GM18861 (cell line): ENCODE measurements at regions not wholly inside any gene's neighbourhood (a gene's known extent, or its start where the extent isn't known, plus 50 kb on each side); places are given as distances from the start of the nearest gene placed in this dataset.
"Not testable (repeated sequence)": the region's sequence is repeated elsewhere in the genome, so short reads cannot be mapped to it uniquely, and the experiment has no call there.

Experiments used
- ATAC-seq: cut with Tn5 transposase; IDR thresholded peaks from one replicate; pipeline ENCODE4 v1.9.1; 2021; ENCODE audit not compliant: unreplicated experiment

DNA sequence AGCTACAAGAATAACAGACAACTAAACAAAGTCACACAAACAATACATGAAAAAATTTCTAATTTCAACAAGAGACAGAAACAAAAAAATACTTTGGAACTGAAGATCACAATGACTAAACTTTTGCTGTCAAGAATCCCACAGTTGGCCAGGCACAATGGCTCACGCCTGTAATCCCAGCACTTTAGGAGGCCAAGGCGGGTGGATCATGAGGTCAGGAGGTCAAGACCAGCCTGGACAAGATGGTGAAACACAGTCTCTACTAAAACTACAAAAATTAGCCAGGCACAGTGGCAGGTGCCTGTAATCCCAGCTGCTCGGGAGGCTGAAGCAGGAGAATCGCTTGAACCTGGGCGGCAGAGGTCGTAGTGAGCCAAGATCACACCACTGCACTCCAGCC is 861.6 kb downstream of the UQCRFS1 start:
- ATAC-seq: not testable (repeated sequence)

DNA sequence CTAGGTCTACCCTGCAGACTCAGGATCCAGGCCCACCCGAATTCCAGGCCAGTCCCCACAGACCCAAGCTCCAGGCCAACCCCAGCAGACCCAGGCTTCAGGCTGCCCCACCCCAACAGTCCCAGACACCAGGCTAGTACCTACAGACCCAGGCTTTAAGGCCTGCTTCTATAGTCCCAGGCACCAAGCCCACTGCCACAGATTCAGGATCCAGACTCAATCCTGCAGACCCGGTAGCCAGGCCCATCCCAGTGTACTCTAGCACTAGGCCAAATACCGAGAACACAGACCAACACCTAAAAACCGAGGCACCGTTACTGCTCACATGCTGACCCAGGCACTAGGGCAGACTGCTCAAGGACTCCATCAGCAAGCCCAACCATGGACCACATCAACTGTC is 862.3 kb downstream of the UQCRFS1 start:
- no peak for ATAC-seq

DNA sequence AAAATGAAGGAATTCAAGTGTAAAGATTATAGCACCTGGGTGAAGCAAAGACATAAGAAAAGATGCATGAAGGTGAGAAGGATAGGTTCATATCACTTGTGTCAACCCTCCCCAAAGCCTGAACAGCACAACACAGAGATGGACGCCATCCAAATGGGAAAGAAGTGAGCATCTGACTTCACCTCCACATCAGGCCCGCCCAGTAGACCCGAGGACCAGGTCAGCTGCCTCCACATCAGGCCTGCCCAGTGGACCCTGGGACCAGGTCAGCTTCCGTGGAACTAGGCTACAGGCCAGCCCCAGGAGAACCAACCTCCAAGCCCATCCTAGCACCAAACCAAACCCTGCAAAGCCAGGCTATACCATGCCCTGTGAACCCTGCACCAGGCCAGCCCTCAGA is 862.9 kb downstream of the UQCRFS1 start:
- no peak for ATAC-seq

DNA sequence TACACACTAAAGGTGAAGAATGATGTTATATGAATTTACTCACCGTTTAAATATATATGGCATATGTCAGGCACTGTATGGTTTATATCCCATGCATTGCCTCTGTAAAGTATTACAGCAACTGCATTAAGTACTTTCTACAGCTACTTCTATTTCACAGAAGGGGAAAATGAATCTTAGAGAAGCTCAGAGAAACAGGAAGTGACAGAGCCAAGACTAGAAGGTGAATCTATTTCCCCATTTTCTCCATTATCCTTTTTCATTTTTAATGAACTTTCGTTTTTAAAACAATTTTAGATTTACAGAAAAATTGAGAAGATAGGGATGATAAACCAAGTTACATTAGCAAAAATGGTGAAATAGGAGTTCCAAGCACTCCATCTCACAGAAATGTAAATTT is 863.3 kb downstream of the UQCRFS1 start:
- no peak for ATAC-seq

DNA sequence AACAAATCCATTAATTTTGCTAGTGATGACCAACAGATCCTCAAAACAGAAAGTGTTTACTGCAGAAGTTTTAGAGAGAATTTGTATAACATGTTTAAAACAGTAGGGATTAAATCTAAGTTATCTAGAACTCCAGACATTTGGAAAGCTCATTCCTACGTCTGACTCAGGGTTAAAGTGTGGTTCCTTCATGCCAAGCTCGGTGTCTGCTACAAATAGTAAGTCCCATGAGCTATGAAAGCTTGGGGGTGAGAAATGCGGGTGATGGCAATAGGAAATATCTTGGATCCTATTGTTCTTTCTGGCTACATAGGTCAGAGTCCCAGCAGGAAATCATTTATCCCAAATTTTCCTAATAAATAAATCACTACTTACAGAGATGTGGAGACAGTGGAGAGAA is 867.1 kb downstream of the UQCRFS1 start:
- ATAC-seq: no peak

DNA sequence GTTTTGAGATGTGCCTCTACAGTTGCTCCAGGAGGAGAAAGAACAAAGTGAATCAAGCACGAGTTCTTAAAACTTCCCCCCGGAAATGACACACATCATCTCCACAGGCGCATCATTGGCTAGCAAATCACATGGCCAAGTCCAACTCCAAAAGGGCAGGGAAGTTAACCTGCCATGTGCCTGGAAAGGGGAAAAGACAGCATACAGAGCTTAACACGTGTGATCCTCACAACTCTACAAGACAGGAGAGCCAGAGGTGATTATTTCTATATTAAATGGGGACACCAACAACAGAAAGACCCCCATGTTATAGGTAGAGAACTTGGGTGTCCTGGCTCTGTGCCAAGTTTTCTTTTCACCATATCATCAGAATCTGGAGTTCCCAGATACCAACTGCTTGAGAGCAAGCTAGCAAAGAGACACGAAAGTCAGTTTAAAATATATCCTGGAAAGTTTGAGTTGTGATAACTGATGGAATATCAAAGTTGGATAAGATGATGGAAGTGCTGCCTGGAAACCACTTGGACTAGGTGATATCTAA is 871.1 kb downstream of the UQCRFS1 start:
- no peak for ATAC-seq

DNA sequence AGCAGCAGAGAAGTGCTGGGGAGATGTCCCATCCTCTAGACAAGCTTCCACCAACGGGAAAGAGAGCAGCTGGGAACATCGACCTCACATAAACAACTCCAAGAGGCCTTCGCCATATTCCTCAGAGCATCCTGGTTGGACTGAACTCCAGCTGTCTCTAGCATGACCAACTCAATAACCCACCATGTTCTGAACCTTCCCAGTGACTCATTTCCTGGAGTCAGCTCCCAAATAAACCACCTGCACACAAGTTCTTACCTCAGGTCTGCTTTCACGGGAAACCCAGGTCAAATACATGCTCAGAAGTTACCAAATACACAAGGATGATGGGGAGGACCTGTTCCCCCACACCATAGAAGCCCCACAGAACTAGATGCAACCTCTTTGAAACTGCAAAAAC is 878.5 kb downstream of the UQCRFS1 start:
- no peak for ATAC-seq

DNA sequence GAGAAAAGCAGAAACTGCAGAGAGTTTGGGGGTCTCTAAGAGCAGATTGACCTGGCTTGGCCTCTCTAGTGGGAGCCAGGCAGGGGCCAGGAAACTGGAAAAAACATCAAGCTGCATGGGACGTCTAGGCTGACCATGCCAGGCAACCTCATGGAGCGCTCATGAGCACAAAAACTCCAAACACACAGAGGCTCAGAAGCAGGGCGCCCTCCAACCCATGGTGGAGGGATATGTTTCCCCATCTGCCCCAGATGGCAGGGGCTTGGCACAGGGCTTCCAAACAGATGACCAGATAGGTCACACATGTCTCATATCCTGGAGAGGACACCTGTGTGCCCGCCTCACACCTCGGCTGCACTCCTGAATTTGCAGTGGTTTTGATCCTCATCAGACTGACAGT is 879.0 kb downstream of the UQCRFS1 start:
- ATAC-seq: no peak

DNA sequence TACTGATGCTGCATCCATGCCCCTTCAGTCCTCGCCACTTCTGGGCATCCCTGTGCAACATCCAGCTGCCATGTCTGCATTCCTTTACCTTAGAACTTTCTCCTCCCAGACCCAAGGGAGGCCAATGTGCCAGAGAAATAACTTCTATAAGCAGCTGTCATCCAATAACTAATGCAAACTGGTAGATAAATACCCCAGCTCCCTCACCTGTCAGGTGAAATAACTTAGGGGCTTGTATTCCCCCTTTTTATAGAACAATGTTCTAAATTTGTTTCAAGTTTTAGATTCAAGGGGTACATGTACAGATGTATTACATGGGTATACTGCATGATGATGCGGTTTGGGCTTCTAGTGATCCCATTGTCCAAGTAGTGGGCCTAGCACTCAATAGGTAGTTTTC is 880.1 kb downstream of the UQCRFS1 start:
- ATAC-seq: no peak

DNA sequence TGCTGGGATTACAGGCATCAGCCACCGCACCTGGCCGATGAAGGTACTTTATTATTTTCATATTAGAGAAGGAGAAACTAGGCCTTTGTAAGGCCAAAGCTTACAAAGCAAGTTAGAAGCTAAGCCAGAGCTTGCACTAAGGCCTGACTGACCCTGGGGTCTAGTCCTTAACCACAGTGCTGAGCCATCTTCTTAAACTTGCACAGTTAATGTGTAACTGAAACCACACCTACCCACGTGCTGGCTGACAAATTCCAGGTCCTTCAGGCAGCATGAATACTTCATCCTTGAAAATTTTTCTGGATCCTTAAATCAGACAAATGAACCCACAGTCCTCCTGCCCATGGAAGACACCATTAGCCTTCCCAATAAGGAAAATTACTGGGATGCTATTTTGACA is 880.6 kb downstream of the UQCRFS1 start:
- no peak for ATAC-seq

DNA sequence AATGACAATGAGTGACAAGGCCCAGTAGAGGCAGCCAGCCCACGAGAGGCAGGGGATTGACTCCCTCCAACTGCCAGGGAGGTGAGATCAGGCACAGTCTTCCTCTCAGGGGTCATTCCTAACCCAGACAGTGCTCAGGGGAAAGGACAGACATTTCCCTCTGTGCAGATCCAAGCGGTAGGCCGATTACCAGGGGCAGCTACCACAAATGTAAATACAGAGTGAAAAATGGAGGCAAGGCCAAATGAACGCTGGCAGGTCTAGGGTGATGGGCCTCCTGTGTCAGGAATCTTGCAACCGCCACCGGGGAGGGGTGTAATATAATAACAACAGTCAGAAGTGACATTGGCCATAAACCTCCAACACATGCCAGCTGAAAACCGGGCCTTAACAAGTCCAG is 881.4 kb downstream of the UQCRFS1 start:
- no peak for ATAC-seq

DNA sequence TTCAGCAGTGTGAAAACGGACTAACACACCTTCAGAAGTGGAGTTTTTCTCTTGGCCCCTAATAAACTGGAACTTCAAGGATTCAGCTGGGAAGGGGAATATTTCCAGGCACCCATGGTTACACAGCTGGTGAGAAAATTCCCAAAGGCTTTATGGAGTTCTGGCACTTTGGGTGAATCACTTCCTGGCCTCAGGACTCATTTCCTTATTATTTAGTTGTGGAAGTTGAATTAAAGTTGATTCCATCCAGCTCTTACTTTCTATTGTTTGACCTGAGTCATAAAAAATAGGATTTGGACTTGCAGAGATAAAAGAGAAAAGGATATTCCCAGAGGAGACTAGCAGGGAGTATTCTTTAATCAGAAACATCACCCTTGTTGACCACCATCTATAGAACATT is 882.1 kb downstream of the UQCRFS1 start:
- ATAC-seq: no peak

DNA sequence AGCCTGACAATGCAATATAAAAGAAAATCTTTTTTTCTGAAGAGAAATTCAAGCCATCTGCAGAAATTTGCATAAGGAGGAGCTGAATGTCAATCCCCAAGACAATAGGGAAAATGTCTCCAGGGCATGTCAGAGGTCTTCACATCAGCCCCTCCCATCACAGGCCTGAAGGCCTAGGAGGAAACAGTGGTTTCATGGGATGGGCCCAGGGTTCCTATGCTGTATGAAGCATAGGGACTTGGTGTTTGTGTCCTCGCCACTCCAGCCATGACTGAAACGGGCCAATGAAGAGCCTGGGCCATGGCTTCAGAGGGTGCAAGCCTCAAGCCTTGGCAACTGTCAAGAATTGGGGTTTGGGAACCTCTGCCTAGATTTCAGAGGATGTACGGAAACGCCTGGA is 883.5 kb downstream of the UQCRFS1 start:
- ATAC-seq: no peak

DNA sequence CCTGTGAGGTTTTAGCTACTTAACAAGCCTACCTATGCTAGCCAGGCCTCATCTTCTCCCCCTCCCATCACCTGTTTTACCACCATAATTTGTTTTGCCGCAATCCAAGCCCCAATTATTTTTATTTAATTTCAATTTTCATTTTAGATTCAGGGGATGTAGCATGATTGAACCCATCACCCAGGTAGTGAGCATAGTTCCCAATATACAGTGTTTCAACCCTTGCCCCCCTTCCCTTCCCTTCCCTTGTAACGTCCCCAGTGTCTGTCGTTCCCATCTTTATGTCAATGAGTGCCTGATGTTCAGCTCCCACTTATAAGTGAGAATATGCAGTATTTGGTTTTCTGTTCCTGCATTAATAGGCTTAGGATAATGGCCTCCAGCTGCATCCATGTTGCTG is 885.0 kb downstream of the UQCRFS1 start:
- no peak for ATAC-seq

DNA sequence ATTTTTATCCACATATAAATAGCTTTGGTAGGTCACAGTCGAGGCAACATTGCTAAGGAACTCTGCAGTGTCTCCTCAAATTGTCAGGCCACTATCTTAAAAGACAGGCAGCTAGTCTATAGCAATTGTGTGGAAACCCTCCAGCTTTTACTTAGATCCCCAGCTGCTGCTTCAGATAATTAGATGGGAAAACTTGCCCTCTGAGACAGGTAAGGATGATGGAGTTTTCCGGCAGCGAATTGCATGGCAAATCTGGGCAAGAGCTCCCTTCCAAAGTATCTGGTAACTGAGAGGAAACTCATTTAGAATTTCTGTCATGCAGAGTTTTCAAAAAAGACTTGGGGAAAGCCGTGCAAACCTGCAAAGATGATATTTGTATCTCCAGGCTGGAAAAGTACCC is 886.2 kb downstream of the UQCRFS1 start:
- no peak for ATAC-seq

DNA sequence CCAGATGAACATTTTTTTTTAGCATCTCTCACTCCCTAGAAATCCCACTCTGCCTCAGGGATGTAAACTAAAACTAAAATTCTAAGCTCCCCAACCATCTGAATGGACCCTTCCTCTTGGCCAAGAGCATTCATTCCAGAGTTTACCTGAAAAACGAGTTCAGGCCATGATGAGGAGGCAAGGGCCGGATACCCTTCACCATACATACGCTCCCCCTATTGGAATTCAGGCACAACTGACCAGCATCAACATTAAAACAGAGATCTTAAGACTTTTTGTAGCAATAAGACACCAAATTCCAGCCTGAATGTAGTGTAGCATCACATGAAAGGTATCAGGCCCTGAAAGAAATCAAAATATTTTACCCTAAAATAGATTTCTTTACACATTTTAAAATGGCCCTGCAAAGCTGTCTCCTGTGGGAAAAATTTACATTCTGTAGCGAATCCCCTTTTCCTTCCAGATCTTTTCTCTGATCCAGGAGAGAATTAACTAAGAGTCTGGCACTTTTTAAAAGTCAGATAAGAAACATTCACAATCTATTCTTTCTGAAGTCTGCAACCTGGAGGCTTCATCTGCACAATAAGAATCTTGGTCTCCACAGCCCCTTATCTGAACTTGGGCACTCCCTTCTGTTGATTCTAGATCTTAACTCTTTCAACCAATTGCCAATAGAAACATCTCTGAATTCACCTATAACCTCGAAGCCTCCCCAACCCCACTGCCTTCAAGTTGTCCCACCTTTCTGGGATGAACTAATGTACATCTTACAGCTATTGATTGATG is 888.5 kb downstream of the UQCRFS1 start:
- ATAC-seq: no peak

DNA sequence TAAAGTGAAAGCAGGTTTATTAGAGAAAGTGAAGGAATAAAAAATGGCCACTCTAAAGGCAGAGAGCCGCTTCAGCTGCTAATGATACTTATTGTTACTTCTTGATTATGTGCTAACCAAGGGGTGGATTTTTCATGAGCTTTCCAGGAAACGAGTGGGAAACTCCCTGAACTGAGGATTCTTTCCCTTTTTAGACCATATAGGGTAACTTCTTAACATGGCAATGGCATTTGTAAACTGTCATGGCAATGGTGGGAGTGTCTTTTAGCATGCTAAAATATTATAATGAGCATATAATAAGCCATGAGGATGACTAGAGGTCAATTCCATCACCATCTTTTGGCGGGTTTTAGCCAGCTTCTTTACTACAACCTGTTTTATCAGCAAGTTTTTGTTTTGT is 890.0 kb downstream of the UQCRFS1 start:
- no peak for ATAC-seq

DNA sequence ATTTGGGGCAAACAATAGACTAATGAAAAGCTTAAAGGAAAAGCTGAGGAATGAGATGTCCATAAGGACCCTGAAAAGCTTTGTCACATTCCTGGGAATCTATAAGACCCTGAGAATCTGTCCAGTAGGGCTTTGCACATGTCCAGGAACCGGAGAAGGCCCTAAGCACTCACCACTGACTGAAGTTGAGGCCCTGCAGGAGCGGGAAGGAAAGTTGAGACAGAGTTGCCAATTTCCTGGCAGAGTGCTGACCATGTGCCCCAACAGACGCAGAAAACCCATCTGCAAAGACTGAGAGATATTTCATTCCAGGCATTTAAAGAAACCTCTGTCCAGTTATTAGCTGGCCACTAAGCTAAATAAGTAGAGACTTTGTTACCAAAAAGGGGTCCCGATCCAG is 890.5 kb downstream of the UQCRFS1 start:
- ATAC-seq: no peak

DNA sequence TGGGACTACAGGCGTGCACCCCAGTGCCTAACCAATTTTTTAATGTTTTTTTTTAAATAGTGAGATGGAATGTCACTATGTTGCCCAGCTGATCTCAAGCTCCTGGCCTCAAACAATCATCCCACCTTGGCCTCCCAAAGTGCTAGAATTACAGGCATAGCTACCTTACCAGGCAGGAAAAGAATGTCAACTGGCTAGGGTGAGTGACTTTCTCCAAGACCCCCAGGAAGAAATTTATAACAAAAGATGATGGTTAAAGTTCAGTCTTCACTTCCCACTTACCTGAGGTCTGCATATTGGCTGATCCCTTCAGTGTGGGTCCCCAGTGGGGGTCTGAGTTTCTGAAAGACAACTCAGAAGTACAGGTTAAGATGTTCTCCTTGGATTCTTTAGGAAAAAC is 893.0 kb downstream of the UQCRFS1 start:
- no peak for ATAC-seq

DNA sequence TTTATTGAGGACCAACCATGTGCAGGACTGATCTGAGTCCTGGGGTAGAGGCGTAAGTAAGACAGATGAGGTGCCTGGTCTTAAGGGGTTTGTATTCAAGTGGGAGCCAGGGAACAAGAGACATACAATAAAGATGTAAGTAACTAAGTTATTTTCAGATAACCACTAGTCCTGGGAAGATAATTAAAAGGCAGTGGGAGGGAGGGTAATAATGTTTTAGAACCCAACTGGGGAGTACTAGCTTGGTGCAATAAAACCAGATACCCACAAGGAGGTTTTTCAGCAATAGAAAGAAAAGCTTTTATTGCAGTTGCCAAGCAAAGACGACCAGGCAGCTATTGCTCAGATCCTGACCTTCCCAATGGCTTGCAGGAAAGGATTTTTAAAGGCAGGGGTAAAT is 893.7 kb downstream of the UQCRFS1 start:
- no peak for ATAC-seq

DNA sequence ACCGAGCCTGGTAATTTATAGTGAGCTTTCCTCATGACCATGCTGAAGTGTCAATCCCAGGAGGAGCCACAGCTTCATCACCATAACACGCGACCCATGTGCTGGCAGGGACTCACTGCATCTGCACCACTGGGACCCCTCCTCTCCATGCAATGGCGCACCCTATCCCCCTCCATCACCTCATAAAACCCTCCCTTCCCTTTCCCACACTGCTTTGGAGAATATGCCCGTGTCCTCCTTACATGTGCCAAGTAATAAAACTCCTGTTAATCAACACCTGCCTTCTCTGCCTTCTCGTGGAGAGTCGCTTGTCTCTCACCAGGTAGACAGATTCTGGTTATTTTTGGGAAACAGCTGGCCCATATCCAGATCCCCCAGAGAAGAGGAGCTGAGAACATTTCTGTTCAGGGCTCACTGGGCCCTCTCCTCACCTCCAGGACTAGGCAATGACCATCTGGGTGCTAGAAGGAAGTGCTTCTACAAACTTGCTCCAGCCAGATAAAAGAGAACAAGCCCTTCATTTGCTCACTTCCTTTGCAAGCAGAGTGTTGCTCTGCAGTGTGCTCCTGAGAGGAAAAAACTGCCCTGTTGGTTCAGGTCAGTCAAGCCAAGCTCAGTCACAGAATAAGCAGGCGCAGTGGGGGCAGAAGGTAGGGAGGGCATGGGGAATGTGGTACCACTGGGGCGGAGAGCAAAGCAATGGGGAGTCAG is 894.3 kb downstream of the UQCRFS1 start:
- ATAC-seq: no peak

DNA sequence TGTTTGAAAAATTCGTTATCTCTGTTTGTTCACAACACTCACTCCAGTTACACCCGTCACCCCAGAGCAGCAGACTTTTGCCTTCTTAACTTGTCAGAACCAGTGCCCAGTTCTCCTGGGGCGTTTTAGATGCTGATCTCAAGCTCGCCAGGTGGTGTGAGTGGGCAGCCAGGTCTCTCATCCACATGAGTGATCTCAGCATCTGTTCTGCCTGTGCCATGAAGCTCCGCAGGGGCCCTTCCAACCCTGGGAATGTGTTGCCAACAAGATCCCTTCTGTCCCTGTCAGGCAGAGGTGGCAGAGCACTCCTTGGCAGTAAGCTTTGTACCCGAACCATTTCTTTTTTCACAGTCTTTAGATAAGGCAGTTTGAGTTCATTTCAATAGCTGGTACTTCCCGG is 896.5 kb downstream of the UQCRFS1 start:
- no peak for ATAC-seq
